ENCODE measurements at regions not wholly inside any gene's neighbourhood (a gene's known extent, or its start where the extent isn't known, plus 50 kb on each side); places are given as distances from the start of the nearest gene placed in this dataset.
A peak's percentile ranks its signal among the peaks of the same experiment; 100 is the strongest.
"Not testable (repeated sequence)": the region's sequence is repeated elsewhere in the genome, so short reads cannot be mapped to it uniquely, and the experiment has no call there.

DNA sequence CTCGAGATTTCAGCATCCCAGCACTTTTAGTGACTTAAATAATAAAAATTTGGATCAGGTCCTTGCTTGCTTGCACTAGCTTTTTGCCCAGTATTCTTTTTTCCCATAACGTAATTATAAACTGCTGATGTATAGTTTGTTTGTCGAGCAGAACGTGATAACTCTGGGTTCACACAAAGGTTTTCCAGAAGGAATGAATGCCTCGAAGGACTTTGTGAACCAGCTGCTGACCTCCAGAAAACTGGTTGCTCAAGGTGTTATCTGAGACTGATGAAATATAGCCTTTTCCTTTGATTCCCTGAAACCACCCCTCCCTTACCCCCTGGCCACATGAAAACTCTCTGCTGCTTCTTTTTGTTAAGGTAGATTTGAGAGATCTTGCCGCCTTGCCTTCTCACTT, 229.1 kb upstream of the CARD18 start:
- Histone ChIP-seq H3K4me3 (ENCODE audit: low read depth in 1 of 3, low read length in 3 of 3) (no peak overlapping the region), H3K4me1 (ENCODE audit: control insufficient read depth in 3 of 3, insufficient read depth in 2 of 3, low read depth in 1 of 3, low read length in 2 of 3) (no peaks in the 10 kb centered on the region), H3K27ac (ENCODE audit: low read depth in 1 of 3, low read length in 2 of 3) (no peak overlapping the region), H3K27me3 (ENCODE audit: control insufficient read depth in 3 of 3, insufficient read depth in 3 of 3, low read length in 3 of 3) (no peaks in the 10 kb centered on the region), H3K9me3 (ENCODE audit: control insufficient read depth in 2 of 2, insufficient read depth in 1 of 2, low read depth in 1 of 2, low read length in 1 of 2) (no peaks in the 10 kb centered on the region), H3K36me3 (ENCODE audit: control insufficient read depth in 3 of 3, insufficient read depth in 2 of 3, low read depth in 1 of 3, low read length in 3 of 3) (no peaks in the 10 kb centered on the region)
- WGBS, 3 donors, result 24 to 36% (median 29%) methylated on average over 6 of the region's 6 CpGs
- FAIRE-seq, result no peak
- peak; percentile 6 to 73 for DNase-seq

- H3K27ac ChIP-seq (ENCODE audit: low read depth in 1 of 3, low read length in 2 of 3), result no peak overlapping the region
- FAIRE-seq, result no peak
These were observed 227.6 kb upstream of the CARD18 start for GRCh38 chr11:105367129-105367528.

DNA sequence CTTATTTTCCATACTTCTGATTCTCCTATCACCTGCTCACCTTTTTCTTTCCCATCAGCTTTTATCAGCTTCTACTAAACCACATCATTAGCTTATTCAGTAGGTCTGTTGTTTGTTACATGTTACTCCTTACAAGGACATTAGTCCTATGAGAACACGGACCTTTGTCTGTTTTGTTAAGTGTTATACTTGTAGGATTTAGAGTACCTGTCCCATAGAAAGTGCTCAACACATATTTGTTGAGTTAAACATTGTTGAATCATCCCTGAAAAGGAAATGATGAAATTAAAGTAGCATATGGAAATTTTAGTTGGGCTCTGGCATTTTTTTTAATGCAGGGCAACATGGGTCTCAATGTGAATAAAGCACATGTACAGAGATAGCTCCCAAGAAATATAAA, 222.1 kb upstream of the CARD18 start:
- H3K4me3 ChIP-seq (ENCODE audit: low read depth in 1 of 3, low read length in 3 of 3), result no peak overlapping the region
- H3K27ac ChIP-seq (ENCODE audit: low read depth in 1 of 3, low read length in 2 of 3), result no peak overlapping the region
- FAIRE-seq (no peak), DNase-seq (no peak)
- H3K9me3 ChIP-seq (ENCODE audit: control insufficient read depth in 2 of 2, insufficient read depth in 1 of 2, low read depth in 1 of 2, low read length in 1 of 2), result peaks cover 0 to 3% of the 10 kb centered on the region in 2 donors
- 67 to 83% (median 77%) methylated on average over 1 of the region's 1 CpG for WGBS, 3 donors
- no peaks in the 10 kb centered on the region for H3K36me3 ChIP-seq (ENCODE audit: control insufficient read depth in 3 of 3, insufficient read depth in 2 of 3, low read depth in 1 of 3, low read length in 3 of 3)
- peaks cover 0 to 4% (median 0%) of the 10 kb centered on the region in 3 donors for H3K4me1 ChIP-seq (ENCODE audit: control insufficient read depth in 3 of 3, insufficient read depth in 2 of 3, low read depth in 1 of 3, low read length in 2 of 3)
- H3K27me3 ChIP-seq (ENCODE audit: control insufficient read depth in 3 of 3, insufficient read depth in 3 of 3, low read length in 3 of 3), result no peaks in the 10 kb centered on the region

More at GRCh38 chr11:105367129-105367528, 227.6 kb upstream of the CARD18 start:
- H3K27me3 ChIP-seq (ENCODE audit: control insufficient read depth in 3 of 3, insufficient read depth in 3 of 3, low read length in 3 of 3), result no peaks in the 10 kb centered on the region
- H3K9me3 ChIP-seq (ENCODE audit: control insufficient read depth in 2 of 2, insufficient read depth in 1 of 2, low read depth in 1 of 2, low read length in 1 of 2), result no peaks in the 10 kb centered on the region
- H3K4me1 ChIP-seq (ENCODE audit: control insufficient read depth in 3 of 3, insufficient read depth in 2 of 3, low read depth in 1 of 3, low read length in 2 of 3), result no peaks in the 10 kb centered on the region
- no peaks in the 10 kb centered on the region for H3K36me3 ChIP-seq (ENCODE audit: control insufficient read depth in 3 of 3, insufficient read depth in 2 of 3, low read depth in 1 of 3, low read length in 3 of 3)
- DNase-seq, result no peak
- H3K4me3 ChIP-seq (ENCODE audit: low read depth in 1 of 3, low read length in 3 of 3), result no peak overlapping the region

DNA sequence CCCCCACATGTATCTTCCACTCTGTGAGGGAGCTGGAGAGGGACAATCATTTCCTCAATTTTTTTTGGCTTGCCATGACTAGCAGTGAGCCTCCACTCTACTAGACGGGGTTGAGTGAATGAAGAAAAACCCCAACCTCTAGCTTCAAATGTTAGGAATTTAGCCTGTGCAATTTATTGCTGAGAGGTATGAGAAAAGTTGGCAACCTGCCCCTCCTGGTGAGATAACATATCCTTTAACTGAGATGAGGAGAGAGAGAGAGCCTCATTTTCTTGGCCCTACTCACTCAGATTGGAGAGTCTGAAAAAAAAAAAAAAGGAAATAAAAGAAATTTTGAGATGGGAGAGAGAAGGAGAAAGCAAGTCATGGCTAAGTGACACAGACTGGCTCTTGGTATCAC, 218.2 kb upstream of the CARD18 start:
- no peaks in the 10 kb centered on the region for H3K27me3 ChIP-seq (ENCODE audit: control insufficient read depth in 3 of 3, insufficient read depth in 3 of 3, low read length in 3 of 3)
- no peaks in the 10 kb centered on the region for H3K36me3 ChIP-seq (ENCODE audit: control insufficient read depth in 3 of 3, insufficient read depth in 2 of 3, low read depth in 1 of 3, low read length in 3 of 3)
- H3K27ac ChIP-seq (ENCODE audit: low read depth in 1 of 3, low read length in 2 of 3), result no peak overlapping the region
- H3K4me3 ChIP-seq (ENCODE audit: low read depth in 1 of 3, low read length in 3 of 3), result no peak overlapping the region
- H3K9me3 ChIP-seq (ENCODE audit: control insufficient read depth in 2 of 2, insufficient read depth in 1 of 2, low read depth in 1 of 2, low read length in 1 of 2), result peaks cover 0 to 3% of the 10 kb centered on the region in 2 donors
- H3K4me1 ChIP-seq (ENCODE audit: control insufficient read depth in 3 of 3, insufficient read depth in 2 of 3, low read depth in 1 of 3, low read length in 2 of 3), result peaks cover 0 to 4% (median 0%) of the 10 kb centered on the region in 3 donors
- WGBS, 3 donors, result 11 to 63% (median 37%) methylated on average over 1 of the region's 1 CpG
- FAIRE-seq (no peak), DNase-seq (peak; percentile 26 to 39)

- no peak for FAIRE-seq
- H3K9me3 ChIP-seq (ENCODE audit: control insufficient read depth in 2 of 2, insufficient read depth in 1 of 2, low read depth in 1 of 2, low read length in 1 of 2), result peaks cover 0 to 3% of the 10 kb centered on the region in 2 donors
- H3K4me1 ChIP-seq (ENCODE audit: control insufficient read depth in 3 of 3, insufficient read depth in 2 of 3, low read depth in 1 of 3, low read length in 2 of 3), result peaks cover 0 to 4% (median 0%) of the 10 kb centered on the region in 3 donors
- no peak for DNase-seq
- H3K27ac ChIP-seq (ENCODE audit: low read depth in 1 of 3, low read length in 2 of 3), result no peak overlapping the region
- WGBS, 3 donors, result 88 to 96% (median 95%) methylated on average over 1 of the region's 1 CpG
- H3K4me3 ChIP-seq (ENCODE audit: low read depth in 1 of 3, low read length in 3 of 3), result no peak overlapping the region
- no peaks in the 10 kb centered on the region for H3K27me3 ChIP-seq (ENCODE audit: control insufficient read depth in 3 of 3, insufficient read depth in 3 of 3, low read length in 3 of 3)
- no peaks in the 10 kb centered on the region for H3K36me3 ChIP-seq (ENCODE audit: control insufficient read depth in 3 of 3, insufficient read depth in 2 of 3, low read depth in 1 of 3, low read length in 3 of 3)
These were observed 217.6 kb upstream of the CARD18 start for GRCh38 chr11:105357146-105357545.

- H3K4me3 ChIP-seq (ENCODE audit: low read depth in 1 of 3, low read length in 3 of 3); H3K4me1 ChIP-seq (ENCODE audit: control insufficient read depth in 3 of 3, insufficient read depth in 2 of 3, low read depth in 1 of 3, low read length in 2 of 3); H3K27me3 ChIP-seq (ENCODE audit: control insufficient read depth in 3 of 3, insufficient read depth in 3 of 3, low read length in 3 of 3); H3K27ac ChIP-seq (ENCODE audit: low read depth in 1 of 3, low read length in 2 of 3); H3K36me3 ChIP-seq (ENCODE audit: control insufficient read depth in 3 of 3, insufficient read depth in 2 of 3, low read depth in 1 of 3, low read length in 3 of 3); DNase-seq; FAIRE-seq: not testable (repeated sequence)
- peaks cover 0 to 14% of the 10 kb centered on the region in 2 donors for H3K9me3 ChIP-seq (ENCODE audit: control insufficient read depth in 2 of 2, insufficient read depth in 1 of 2, low read depth in 1 of 2, low read length in 1 of 2)
- WGBS, 3 donors, result 82 to 88% (median 88%) methylated on average over 2 of the region's 3 CpGs
These were observed 210.3 kb upstream of the CARD18 start for GRCh38 chr11:105349867-105350266.

GRCh38 chr11:105344938-105345337, 205.4 kb upstream of the CARD18 start:
- Histone ChIP-seq H3K36me3 (ENCODE audit: control insufficient read depth in 3 of 3, insufficient read depth in 2 of 3, low read depth in 1 of 3, low read length in 3 of 3) (no peaks in the 10 kb centered on the region), H3K27me3 (ENCODE audit: control insufficient read depth in 3 of 3, insufficient read depth in 3 of 3, low read length in 3 of 3) (no peaks in the 10 kb centered on the region), H3K9me3 (ENCODE audit: control insufficient read depth in 2 of 2, insufficient read depth in 1 of 2, low read depth in 1 of 2, low read length in 1 of 2) (peaks cover 0 to 6% of the 10 kb centered on the region in 2 donors), H3K4me3 (ENCODE audit: low read depth in 1 of 3, low read length in 3 of 3) (no peak overlapping the region), H3K27ac (ENCODE audit: low read depth in 1 of 3, low read length in 2 of 3) (no peak overlapping the region), H3K4me1 (ENCODE audit: control insufficient read depth in 3 of 3, insufficient read depth in 2 of 3, low read depth in 1 of 3, low read length in 2 of 3) (no peaks in the 10 kb centered on the region)
- FAIRE-seq (no peak), DNase-seq (no peak)
- 69 to 94% (median 88%) methylated on average over 1 of the region's 1 CpG for WGBS, 3 donors

GRCh38 chr11:105334025-105334714, 194.6 kb upstream of the CARD18 start:
- Histone ChIP-seq H3K36me3 (ENCODE audit: control insufficient read depth in 3 of 3, insufficient read depth in 2 of 3, low read depth in 1 of 3, low read length in 3 of 3) (no peaks in the 10 kb centered on the region), H3K27ac (ENCODE audit: low read depth in 1 of 3, low read length in 2 of 3) (no peak overlapping the region), H3K27me3 (ENCODE audit: control insufficient read depth in 3 of 3, insufficient read depth in 3 of 3, low read length in 3 of 3) (no peaks in the 10 kb centered on the region), H3K9me3 (ENCODE audit: control insufficient read depth in 2 of 2, insufficient read depth in 1 of 2, low read depth in 1 of 2, low read length in 1 of 2) (peaks cover 0 to 17% of the 10 kb centered on the region in 2 donors), H3K4me1 (ENCODE audit: control insufficient read depth in 3 of 3, insufficient read depth in 2 of 3, low read depth in 1 of 3, low read length in 2 of 3) (no peaks in the 10 kb centered on the region), H3K4me3 (ENCODE audit: low read depth in 1 of 3, low read length in 3 of 3) (no peak overlapping the region)
- 74 to 87% (median 86%) methylated on average over 11 of the region's 11 CpGs for WGBS, 3 donors
- no peak for FAIRE-seq
- no peak for DNase-seq

DNA sequence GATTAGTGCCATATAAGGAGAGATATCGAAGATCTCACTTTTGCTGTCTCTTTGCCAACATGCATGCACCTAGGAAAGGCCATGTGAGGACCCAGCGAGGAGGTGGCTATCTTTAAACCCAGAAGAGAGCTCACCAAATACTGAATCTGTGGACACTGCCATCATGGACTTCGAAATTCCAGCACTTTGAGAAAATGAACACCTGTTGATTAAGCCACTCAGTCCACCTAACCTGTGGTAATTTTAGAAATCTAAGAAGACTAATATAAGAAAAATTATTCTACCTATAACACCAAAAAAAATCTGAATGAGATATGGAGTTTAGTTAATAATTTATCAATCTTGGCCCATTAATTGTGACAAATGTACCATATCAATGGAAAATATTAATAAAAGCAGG, 193.6 kb upstream of the CARD18 start:
- no peak for DNase-seq

More for the DNA sequence above, 193.6 kb upstream of the CARD18 start:
- H3K4me3 ChIP-seq (ENCODE audit: low read depth in 1 of 3, low read length in 3 of 3), result no peak overlapping the region
- WGBS, 3 donors, result 52 to 78% (median 68%) methylated on average over 3 of the region's 3 CpGs
- H3K9me3 ChIP-seq (ENCODE audit: control insufficient read depth in 2 of 2, insufficient read depth in 1 of 2, low read depth in 1 of 2, low read length in 1 of 2), result peaks cover 0 to 15% of the 10 kb centered on the region in 2 donors
- H3K36me3 ChIP-seq (ENCODE audit: control insufficient read depth in 3 of 3, insufficient read depth in 2 of 3, low read depth in 1 of 3, low read length in 3 of 3), result no peaks in the 10 kb centered on the region
- H3K27ac ChIP-seq (ENCODE audit: low read depth in 1 of 3, low read length in 2 of 3), result no peak overlapping the region
- H3K27me3 ChIP-seq (ENCODE audit: control insufficient read depth in 3 of 3, insufficient read depth in 3 of 3, low read length in 3 of 3), result no peaks in the 10 kb centered on the region
- peaks cover 0 to 9% (median 0%) of the 10 kb centered on the region in 3 donors for H3K4me1 ChIP-seq (ENCODE audit: control insufficient read depth in 3 of 3, insufficient read depth in 2 of 3, low read depth in 1 of 3, low read length in 2 of 3)
- no peak for FAIRE-seq
